VCaP (cell line): ENCODE measurements at regions not wholly inside any gene's neighbourhood (a gene's known extent, or its start where the extent isn't known, plus 50 kb on each side); places are given as distances from the start of the nearest gene placed in this dataset.

Experiments
- H3K27ac ChIP-seq: fragments of 450-650 bp; 2 replicates; pipeline ENCODE4 v1.5.1; 2017
- CTCF ChIP-seq: fragments of 450-650 bp; conservative IDR thresholded peaks from 2 replicates; pipeline ENCODE4 v1.5.1; 2017; ENCODE audit warnings: mild to moderate bottlenecking, moderate library complexity

GRCh38 chr13:102940143-102940542 is 94.3 kb downstream of the ERCC5 start:
- TF ChIP-seq CTCF, result no peak
- no peak overlapping the region for H3K27ac ChIP-seq

DNA sequence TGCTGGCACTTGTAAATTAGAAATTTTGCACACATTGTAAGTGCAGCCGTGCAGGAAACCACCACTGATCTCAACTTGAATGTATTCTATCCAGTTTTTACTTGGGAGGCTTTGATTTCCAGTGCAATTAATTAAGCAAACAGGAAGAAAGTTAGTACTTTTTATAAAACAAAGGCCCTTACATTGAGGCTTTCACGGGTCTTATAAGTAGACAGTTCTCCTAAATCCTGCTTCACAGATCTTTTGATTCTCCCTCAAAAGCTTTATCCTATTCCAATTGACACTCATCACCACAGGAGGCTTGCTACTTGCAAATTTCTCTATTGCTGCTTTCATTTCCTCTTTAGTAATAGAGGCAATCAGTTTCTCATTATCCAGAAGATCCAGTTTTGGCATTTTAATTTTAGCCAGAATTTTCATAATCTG is 90.1 kb downstream of the ERCC5 start:
- no peak for TF ChIP-seq CTCF
- H3K27ac ChIP-seq, result no peak overlapping the region

- H3K27ac ChIP-seq, result no peak overlapping the region
- no peak for TF ChIP-seq CTCF
Measured at GRCh38 chr13:102933523-102933922, 87.7 kb downstream of the ERCC5 start.

DNA sequence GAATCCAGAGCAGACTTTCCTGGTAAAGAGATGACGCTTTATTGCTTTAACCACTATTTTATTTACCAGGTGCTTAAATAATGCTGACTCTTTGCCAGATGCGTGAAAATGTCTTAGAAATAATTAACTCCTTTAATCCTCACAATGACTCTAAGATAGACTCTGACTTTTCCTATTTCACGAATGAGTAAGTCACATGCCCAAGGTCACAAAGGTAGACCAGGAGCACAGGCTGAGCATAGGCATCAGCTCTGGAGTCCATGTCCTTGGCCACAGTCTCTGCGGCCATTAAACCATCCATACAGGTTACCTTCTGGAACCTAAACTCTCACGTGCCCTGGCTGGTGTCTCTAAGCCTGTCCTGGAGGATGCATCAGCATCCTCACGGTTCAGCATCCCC is 87.3 kb downstream of the ERCC5 start:
- H3K27ac ChIP-seq, result no peak overlapping the region
- no peak for TF ChIP-seq CTCF

DNA sequence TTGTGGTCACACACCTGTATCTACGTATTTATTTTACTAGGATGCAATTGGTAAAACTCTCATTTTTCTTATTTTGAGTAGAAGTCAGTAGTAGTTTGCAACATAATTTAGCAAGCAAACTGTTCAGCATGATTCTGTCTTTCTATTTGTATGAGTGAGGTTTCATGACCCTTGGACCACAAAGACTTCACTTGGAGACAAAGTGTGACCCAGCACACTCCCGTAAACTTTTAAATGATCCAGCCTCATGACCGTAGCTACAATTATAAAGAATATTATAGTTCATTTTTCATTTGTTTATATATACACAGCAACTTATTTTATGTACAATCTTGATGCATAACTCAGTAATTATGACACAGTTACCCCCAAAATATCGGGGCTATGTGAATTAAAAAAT is 86.5 kb downstream of the ERCC5 start:
- no peak overlapping the region for H3K27ac ChIP-seq

GRCh38 chr13:102930566-102930965 is 84.7 kb downstream of the ERCC5 start:
- no peak for TF ChIP-seq CTCF
- H3K27ac ChIP-seq, result no peak overlapping the region

More for the DNA sequence above, 86.5 kb downstream of the ERCC5 start:
- TF ChIP-seq CTCF, result no peak

DNA sequence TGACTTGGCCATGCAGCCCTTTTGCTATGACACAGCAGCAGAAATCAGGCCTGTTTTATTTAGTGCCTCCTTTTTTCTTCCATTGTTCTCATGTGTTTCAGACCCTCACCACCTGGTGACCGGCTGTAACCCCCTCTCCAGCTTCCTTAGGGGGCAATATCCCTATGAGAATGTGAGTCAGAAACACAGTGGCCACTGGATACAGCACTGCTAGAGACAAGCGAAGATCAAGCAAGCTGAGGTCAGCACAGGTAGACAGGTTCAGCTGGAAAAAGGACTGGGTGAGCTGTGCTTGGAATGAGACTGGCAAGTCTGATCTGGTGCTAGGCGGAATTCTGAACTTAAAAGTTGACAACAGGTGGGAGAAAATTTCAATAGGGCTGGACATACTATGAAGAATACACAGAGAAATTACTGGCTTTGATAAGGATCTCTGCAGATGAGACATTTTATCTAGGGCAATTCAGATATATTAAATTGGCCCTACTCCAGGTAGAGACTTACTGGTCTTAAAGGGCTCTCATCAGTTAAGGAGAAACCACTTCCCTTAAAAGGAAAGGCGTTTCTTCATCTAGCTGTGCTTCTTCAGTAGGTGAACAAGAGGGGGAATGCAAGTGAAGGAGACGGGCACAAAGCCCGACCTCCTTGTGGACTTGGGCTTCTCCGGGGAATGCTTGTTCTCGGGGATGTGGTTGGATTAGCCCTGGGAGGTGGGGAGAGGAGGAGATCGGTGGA is 83.3 kb downstream of the ERCC5 start:
- TF ChIP-seq CTCF, result no peak
- no peak overlapping the region for H3K27ac ChIP-seq
